HG03060 (cell line): ENCODE measurements at regions not wholly inside any gene's neighbourhood (a gene's known extent, or its start where the extent isn't known, plus 50 kb on each side); places are given as distances from the start of the nearest gene placed in this dataset.
"Not testable (repeated sequence)": the region's sequence is repeated elsewhere in the genome, so short reads cannot be mapped to it uniquely, and the experiment has no call there.

ENCODE experiments used
- ATAC-seq: cut with Tn5 transposase; IDR thresholded peaks from one replicate; pipeline ENCODE4 v1.9.1; 2021; ENCODE audit warnings: low read depth, moderate number of reproducible peaks; ENCODE audit not compliant: unreplicated experiment

- no peak for ATAC-seq
Observed at GRCh38 chr5:18195910-18196309, 561.6 kb downstream of the TAF11L14 start.

- ATAC-seq, result no peak
Observed at GRCh38 chr5:18197734-18198133, 563.5 kb downstream of the TAF11L14 start.

GRCh38 chr5:18202164-18202563, 567.9 kb downstream of the TAF11L14 start:
- no peak for ATAC-seq

GRCh38 chr5:18203296-18203695, 569.0 kb downstream of the TAF11L14 start:
- no peak for ATAC-seq

DNA sequence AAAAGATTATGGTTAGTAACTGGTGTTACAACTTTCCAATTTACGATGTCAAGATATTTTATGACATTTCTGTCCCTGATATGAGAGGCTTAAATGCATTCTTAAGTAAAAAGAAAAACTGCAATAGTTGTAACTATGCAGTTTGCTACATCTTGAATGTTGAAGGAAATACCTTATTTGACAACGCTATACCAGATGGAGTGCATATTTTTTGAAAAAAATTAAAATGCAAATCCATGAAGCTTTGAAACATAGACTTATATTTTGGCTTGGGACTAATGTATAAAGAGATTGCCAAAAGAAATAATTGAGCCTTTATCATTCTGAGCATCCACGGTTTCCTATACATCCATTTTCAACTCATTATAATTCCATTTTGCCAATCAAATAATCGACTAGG, 579.4 kb downstream of the TAF11L14 start:
- ATAC-seq, result no peak

- no peak for ATAC-seq
Observed at GRCh38 chr5:18216016-18216415, 581.8 kb downstream of the TAF11L14 start.

- no peak for ATAC-seq
Observed at GRCh38 chr5:18216729-18217128, 582.5 kb downstream of the TAF11L14 start.

DNA sequence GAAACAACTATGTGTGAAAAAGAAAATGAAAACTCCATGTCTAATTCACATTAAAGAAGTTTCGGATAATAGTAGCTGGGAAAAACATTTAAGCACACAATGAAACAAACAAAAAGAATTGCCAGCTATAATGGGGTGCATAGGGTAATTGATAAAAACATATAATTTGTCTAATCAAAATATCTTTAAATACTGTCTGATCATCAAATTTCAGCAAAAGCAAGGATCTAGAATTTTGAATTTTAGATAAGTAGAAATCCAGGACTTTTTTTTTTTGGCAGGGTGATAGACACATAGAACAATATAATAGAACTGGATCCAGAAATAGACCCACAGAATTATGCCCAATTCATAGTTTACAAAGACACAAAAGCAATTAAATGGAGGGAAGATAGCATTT, 585.0 kb downstream of the TAF11L14 start:
- no peak for ATAC-seq

- no peak for ATAC-seq
Observed at GRCh38 chr5:18220631-18221030, 586.4 kb downstream of the TAF11L14 start.

DNA sequence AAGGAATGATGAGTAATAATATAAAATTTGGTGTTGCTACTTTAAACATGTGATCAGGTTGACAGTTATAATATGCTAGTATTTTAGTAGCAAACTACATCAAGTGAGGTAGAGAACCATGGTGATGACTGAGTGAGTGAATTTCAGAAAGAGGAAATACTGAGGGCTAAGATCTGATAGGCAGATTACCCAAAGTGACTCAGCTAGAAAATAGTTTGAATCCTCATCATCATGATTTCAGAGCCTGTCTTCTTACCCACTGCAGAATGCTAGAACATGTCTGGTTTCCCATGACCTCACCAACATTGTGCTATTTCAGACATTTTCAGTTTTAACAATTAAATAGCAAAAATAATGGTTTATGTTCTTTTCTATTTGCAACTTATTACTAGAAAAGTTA, 602.1 kb downstream of the TAF11L14 start:
- no peak for ATAC-seq

DNA sequence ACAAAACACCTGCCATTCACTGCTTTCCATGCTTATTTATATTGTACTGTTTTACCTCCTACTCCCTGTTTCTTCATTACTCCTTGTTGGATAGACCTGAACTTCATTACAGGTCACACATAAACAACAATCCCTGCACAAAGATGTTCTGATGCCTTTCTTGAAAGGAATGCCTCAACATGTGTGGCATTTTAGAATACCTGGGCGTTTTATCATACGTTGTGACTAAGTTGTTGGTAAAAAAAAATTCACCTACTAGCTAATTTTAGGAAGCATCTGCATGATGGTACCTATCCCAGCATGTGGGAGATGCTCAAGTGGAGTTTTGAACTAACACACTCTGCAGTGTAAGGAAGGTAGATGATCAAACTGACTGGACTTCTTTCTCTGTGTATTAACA, 604.1 kb downstream of the TAF11L14 start:
- no peak for ATAC-seq

GRCh38 chr5:18240971-18241370, 606.7 kb downstream of the TAF11L14 start:
- no peak for ATAC-seq

DNA sequence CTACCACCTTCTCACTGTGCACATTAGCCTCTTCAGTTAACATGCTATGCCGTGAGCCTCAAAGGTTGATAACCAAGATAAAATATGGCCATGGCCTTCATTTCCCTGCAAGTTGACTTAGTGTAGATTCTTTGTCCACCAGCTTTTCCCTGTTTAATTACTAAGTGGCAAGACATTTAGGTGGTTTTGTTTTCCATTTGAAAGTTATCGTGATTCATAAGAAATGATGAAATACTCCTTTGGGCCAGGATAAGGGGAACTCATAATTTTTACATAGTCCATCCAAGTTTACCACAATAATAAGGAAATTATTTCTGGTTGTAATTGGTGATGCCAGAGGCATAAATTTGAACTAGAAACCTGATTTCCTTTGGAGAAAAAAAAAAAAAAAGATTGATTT, 609.6 kb downstream of the TAF11L14 start:
- no peak for ATAC-seq

DNA sequence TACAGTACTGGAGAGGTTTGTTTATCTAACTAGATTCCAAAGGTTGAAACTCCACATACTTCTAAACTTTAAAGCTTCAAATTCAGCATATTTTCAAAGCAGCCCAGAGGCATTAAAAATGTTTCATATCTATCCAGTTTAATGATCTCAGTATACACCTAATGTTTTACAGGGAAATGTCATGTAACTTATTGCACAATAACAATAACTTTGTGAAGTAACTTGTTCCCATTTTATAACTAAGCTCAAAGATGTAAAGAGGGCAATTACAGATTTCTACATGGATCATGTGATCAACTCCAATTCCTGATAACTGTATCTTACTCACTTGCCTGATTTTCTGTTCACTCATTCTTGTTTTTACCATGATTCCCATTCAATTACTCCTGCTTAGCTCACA, 610.0 kb downstream of the TAF11L14 start:
- no peak for ATAC-seq

DNA sequence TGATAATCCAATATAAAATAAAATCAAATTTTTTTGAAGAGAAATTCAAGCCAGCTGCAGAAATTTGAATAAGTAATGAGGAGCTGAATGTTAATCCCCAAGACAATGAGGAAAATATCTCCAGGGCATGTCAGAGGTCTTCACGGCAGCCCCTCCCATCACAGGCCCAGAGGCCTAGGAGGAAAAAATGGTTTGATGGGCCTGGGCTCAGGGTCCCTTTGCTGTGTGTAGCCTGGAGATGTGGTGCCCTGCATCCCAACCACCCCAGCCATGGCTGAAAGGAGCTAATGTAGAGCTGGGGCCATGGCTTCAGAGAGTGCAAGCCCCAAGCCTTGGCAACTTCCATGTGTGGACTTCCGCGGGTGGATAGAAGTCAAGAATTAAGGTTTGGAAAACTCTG, 618.3 kb downstream of the TAF11L14 start:
- no peak for ATAC-seq

- ATAC-seq, result no peak
Observed at GRCh38 chr5:18264126-18264882, 630.0 kb downstream of the TAF11L14 start.

DNA sequence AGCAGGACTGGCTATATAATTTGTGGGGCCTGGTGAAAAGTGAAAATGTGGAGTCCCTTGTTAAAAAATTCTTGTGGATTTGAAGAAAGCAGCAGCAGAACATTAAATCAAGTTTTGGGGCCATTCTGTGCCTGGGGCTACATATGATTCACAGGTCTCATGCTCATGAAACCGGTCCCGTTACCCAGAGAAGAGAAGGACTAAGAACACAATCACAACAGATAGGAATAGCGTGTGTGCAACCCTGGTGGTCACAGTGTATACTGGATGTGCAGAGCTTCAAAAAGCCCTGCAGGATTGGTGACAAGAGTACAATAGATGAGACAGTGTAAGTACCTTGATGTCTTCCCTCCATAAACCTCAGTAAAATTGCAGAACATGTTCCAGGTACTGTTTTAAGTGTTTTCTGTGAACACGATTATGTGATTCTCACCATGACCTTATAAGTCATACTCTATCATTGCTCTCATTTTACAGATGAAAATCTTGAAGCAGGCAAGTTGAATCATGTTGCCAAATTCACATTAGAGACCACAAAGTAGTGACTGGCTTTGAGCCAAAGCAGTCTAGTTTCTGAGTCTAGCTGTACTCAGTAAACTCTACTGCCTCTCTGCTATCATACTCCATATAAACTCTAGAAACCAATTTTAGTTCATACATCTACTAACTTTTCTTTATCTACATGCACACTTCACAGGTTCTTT, 636.5 kb downstream of the TAF11L14 start:
- no peak for ATAC-seq

DNA sequence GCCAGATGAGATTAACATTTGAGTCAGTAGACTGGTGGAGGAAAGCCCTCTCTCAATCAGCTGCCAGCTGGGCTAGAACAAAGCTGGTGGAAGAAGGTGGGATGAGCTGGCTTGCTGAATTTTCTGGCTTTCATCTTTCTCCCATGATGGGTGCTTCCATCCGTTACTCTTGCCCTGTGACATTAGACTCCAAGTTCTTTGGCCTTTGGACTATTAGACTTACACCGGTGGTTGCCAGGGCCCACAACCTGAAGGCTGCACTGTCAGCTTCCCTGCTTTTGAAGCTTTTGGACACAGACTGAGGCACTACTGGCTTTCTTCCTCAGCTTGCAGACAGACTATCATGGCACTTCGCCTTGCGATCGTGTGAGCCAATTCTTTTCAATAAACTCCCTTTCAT, 642.7 kb downstream of the TAF11L14 start:
- no peak for ATAC-seq

DNA sequence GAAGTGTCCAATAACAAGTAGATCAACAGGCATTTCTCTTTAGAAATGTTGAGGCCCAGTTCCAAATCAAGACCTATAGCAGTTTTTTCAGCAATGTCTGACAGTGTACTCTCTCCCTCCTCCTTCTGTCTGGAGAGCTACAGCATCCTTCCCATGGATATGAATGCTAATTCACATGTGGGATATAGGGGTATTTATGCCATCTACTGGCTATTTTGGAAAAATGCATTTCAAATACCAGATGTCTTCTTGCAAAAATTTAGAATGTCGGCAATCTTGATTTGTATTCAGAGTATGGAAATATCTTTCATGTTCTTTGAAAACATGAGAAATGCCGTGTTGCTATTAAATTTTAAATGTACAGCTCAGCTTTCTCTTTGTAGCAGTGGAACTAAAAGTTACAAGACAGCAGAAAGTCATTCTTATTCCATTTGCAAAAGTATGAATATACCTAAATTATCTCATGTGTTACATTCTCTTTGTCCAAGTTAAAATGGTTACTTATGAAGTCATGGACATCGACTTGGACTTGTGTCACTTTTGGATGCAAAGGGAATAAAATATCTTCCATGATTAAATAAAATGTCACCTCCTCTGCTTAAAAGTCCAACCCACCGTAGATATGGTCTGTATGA, 647.8 kb downstream of the TAF11L14 start:
- ATAC-seq, result no peak

DNA sequence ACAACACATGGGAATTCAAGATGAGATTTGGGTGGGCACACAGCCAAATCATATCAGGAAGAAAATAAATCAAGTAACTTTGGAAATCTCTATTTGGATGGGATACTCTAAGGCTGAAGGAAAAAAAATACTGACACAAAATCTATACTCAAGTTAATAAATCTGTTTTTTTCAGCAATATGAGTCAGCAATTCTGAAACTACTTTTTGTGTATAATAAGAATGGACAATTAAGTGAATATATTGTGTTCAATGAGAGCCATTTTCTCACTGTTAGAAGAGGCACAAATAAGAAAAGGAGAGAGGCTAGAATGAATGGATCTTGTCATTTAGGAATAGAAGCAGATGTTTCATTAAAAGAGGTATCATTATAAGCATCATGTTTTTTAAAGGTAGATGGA, 651.0 kb downstream of the TAF11L14 start:
- ATAC-seq, result no peak

GRCh38 chr5:18292146-18292545, 657.9 kb downstream of the TAF11L14 start:
- no peak for ATAC-seq

- not testable (repeated sequence) for ATAC-seq
Observed at GRCh38 chr5:18295696-18296095, 661.4 kb downstream of the TAF11L14 start.
